GM12892 (cell line): ENCODE measurements at regions not wholly inside any gene's neighbourhood (a gene's known extent, or its start where the extent isn't known, plus 50 kb on each side); places are given as distances from the start of the nearest gene placed in this dataset.

ENCODE experiments used
- POLR2A ChIP-seq: IDR thresholded peaks from 2 replicates; pipeline ENCODE4 v1.6.1; 2011; ENCODE audit warnings: low read depth, low read length, control low read depth
- POLR2AphosphoS5 ChIP-seq: IDR thresholded peaks from 2 replicates; pipeline ENCODE4 v1.6.1; 2011; ENCODE audit warnings: low read depth, low read length, control low read depth
- TAF1 ChIP-seq: IDR thresholded peaks from 2 replicates; pipeline ENCODE4 v1.6.1; 2011; ENCODE audit warnings: low read depth, mild to moderate bottlenecking, control low read depth, low read length, borderline replicate concordance

DNA sequence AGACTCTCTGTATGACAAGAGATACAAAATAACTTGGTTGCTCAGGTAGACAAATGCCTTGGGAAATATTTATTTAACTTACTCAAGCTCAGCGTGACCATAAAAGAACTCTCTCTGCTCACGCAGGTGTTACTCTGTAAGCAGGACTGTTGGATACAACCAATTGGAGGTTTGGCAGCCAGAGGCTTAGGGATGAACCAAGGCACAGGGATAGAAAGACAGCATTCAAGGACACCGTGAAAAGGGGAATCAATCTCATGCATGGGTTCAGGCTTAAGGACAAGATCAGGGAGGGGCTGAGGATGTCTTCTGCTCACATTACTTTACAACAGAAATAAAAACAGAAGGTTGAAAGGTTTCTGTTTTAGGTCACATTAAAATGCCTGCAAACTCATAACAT lies 389.0 kb upstream of the BRINP1 start:
- TF ChIP-seq POLR2A (no peak), POLR2AphosphoS5 (no peak), TAF1 (no peak)
